Cardiac fibroblast (primary cell): ENCODE measurements at regions not wholly inside any gene's neighbourhood (a gene's known extent, or its start where the extent isn't known, plus 50 kb on each side); places are given as distances from the start of the nearest gene placed in this dataset.
"Not testable (repeated sequence)": the region's sequence is repeated elsewhere in the genome, so short reads cannot be mapped to it uniquely, and the experiment has no call there.

Source experiments
- DNase-seq, 2 donors: peaks; one replicate each; pipeline versions ENCODE4 v3.0.0 to v3.0.0-alpha.2; 2010; ENCODE audit warnings: low read depth in 2 of 2
- H3K4me3 ChIP-seq, 2 donors: replicated peaks in 1 of 2; 1 replicate in 1 of 2; 2 replicates in 1 of 2; pipeline ENCODE4 v1.5.1; 2011; ENCODE audit warnings: low read depth in 2 of 2, low read length in 2 of 2, mild to moderate bottlenecking in 2 of 2, moderate library complexity in 1 of 2
- CTCF ChIP-seq: IDR thresholded peaks from one replicate; pipeline ENCODE4 v1.5.1; 2011; ENCODE audit warnings: low read depth, mild to moderate bottlenecking, low read length, inconsistent platforms

- H3K4me3 ChIP-seq = no peak overlapping the region
- peak; percentile 96 for TF ChIP-seq CTCF
- DNase-seq = peak; percentile 87 to 88
Measured at GRCh38 chr9:113682297-113682771, 193.8 kb upstream of the ZNF618 start.

GRCh38 chr9:113685636-113686035 lies 190.5 kb upstream of the ZNF618 start:
- not testable (repeated sequence) for H3K4me3 ChIP-seq, DNase-seq

GRCh38 chr9:113687107-113687679 lies 188.9 kb upstream of the ZNF618 start:
- DNase-seq = no peak
- TF ChIP-seq CTCF = no peak
- H3K4me3 ChIP-seq = no peak overlapping the region

- H3K4me3 ChIP-seq = no peak overlapping the region
- peak; percentile 7 to 74 for DNase-seq
- no peak for TF ChIP-seq CTCF
Measured at GRCh38 chr9:113687680-113688371, 188.3 kb upstream of the ZNF618 start.

GRCh38 chr9:113690055-113690740 lies 185.9 kb upstream of the ZNF618 start:
- DNase-seq = no peak
- TF ChIP-seq CTCF = no peak

GRCh38 chr9:113692256-113692655 lies 183.9 kb upstream of the ZNF618 start:
- no peak for DNase-seq
- no peak for TF ChIP-seq CTCF

More at GRCh38 chr9:113690055-113690740, 185.9 kb upstream of the ZNF618 start:
- no peak overlapping the region for H3K4me3 ChIP-seq

GRCh38 chr9:113694912-113695311 lies 181.2 kb upstream of the ZNF618 start:
- DNase-seq = no peak
- H3K4me3 ChIP-seq = no peak overlapping the region
- no peak for TF ChIP-seq CTCF

More at GRCh38 chr9:113692256-113692655, 183.9 kb upstream of the ZNF618 start:
- H3K4me3 ChIP-seq = no peak overlapping the region
